ENCODE measurements at regions not wholly inside any gene's neighbourhood (a gene's known extent, or its start where the extent isn't known, plus 50 kb on each side); places are given as distances from the start of the nearest gene placed in this dataset.

DNA sequence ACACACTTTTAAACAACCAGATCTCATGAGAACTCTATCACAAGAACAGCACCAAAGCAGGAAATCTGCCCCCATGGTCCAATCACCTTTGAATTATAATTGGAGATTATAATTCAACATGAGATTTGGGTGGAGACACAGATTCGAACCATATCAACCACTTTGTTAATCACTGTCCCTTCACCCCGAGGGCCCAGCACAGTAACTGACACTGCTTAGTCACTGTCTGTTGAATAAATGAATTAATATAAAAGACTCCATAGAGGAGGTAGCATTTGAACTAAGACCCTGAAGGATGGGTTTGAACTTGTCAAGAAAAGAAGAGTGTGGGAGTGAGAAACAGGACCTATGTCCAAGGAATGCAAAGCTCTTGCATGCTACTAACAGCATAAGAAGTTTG lies 276.4 kb downstream of the SHOX2 start:
- TF ChIP-seq, protein P1, sequence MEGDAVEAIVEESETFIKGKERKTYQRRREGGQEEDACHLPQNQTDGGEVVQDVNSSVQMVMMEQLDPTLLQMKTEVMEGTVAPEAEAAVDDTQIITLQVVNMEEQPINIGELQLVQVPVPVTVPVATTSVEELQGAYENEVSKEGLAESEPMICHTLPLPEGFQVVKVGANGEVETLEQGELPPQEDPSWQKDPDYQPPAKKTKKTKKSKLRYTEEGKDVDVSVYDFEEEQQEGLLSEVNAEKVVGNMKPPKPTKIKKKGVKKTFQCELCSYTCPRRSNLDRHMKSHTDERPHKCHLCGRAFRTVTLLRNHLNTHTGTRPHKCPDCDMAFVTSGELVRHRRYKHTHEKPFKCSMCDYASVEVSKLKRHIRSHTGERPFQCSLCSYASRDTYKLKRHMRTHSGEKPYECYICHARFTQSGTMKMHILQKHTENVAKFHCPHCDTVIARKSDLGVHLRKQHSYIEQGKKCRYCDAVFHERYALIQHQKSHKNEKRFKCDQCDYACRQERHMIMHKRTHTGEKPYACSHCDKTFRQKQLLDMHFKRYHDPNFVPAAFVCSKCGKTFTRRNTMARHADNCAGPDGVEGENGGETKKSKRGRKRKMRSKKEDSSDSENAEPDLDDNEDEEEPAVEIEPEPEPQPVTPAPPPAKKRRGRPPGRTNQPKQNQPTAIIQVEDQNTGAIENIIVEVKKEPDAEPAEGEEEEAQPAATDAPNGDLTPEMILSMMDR (IDR thresholded peaks at IDR 0.05), result no peak
- no peak for TF ChIP-seq POLR2A (IDR thresholded peaks at IDR 0.05)

Data from testis (tissue), 2 donors.